Activated CD4-positive, CD25-positive, alpha-beta regulatory T cell treated with anti-CD3 and anti-CD28 coated beads, Interleukin-2, amount 50 U/mL, for 24 hours (primary cell): ENCODE measurements at regions not wholly inside any gene's neighbourhood (a gene's known extent, or its start where the extent isn't known, plus 50 kb on each side); places are given as distances from the start of the nearest gene placed in this dataset.
A peak's percentile ranks its signal among the peaks of the same experiment; 100 is the strongest.

Experiments
- ATAC-seq, 2 donors: fragments of 150-1000 bp; cut with Tn5 transposase; one replicate each; pipeline ENCODE4 v1.10.0; 2021; ENCODE audit warnings: mild to moderate bottlenecking in 1 of 2, moderate library complexity in 1 of 2

DNA sequence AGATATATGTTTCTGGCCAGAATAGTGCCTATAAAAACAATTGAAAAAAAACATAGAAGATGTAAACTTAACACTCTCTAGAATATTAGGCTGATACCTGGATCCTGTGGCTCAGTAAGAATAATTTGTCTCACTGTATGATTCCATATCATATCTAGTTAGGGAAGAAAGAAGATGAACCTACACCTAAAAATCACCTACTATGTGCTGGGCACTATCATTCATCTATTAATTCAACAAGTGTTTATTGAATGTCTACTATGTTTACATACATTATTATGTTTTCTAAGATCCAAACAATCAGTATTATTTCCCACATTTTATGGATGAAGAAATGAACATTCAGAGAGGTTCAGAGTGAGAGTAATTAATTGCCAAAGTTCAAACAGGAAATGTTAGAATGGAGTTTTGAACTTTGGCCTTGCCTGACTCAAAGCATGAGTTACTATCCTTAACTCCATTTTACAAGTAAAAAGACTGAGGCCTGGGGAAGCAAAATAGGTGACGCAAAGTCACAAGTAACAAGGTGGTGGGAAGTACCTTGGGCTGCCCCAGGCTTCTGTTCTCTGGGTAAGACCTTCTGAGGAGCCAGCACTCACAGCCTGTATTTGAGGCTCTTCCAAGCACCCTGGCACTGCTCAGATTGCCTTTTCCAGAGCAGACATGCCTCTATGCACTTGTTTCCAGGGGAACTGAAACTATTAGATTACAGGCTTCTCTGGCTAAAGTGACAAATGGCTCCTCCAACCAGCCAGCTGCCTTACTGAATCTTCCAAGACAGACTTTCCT is 111.1 kb upstream of the ACSL4 start:
- ATAC-seq: no peak

DNA sequence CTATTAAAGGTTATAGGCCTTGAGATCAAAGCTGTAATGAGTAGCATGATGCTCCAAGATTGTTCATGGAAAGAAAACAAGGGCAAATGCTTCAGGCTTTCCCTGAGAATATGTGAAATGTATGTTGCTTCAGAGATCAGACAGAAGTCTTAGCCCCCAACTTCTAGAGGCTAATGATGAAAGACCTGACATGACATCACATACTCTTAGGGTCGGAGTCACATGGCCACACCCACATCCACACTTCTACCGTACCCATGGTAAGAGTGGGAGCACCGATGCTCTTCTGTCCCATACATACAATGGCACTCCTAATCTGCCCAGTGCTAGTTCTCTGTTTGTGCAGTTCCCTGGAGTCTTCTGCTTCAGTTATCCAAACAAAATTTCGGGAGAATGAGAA is 111.9 kb upstream of the ACSL4 start:
- no peak for ATAC-seq

DNA sequence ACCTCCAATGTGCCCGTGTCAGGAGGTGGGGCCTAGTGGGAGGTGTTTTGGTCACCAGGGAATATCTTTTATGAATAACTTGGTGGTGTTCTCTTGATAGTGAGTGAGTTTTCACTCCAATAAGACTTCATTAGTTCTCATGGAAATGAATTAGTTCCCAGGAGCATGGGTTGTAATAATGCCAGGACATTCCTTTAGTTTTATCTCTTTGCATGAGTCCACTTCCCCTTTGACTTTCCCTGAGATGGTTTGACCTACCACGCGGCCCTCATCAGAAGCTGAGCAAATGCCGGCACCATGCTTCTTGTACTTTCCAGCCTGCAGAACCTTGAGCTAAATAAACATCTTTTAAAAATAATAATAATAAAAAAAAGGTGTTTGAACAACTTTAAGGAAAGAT is 112.9 kb upstream of the ACSL4 start:
- ATAC-seq: no peak

DNA sequence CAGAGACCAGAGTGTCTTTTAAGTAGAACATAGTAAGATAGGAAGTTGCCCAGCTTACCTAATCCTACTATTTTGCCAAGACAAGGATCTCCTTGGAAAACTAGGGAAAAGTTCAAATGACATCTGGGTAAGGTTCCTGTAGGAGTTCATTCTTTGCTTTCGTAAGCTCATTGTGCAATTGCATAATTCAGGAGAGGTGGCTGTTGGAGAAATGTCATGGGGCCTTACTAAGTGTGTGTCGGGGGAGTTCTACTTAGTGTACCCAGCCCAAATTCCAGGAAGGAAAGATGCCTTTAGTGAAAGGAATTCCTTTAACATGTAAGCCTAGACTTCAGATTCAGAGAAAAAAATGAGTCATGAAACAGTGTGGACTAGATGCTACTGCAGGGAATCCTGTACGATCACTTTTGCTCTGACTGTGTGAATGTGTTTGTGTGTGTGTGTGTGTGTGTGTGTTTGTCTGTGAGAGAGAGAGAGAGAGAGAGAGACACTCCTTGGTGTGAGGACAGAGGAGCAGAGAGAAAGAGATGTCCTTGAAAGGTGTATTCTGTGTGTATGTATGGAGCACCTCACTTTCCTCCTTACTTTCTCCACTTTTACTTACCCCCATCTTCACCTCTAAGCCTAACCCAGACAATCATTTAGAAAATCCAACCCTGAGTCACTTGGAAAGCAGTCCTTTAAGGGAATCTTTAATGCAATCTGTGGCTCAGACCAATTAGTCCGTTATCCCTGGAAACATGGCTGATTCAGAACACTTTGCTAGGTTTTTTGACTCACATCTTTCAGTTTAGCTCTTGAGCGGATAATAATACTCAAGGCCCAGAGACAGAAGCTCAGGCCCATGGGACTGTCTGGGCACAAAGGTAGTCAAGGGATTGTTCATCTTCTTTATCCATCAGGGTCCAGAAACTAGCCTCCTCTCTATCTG is 114.5 kb upstream of the ACSL4 start:
- peak in 1 of 2 donors; percentile 33 for ATAC-seq

DNA sequence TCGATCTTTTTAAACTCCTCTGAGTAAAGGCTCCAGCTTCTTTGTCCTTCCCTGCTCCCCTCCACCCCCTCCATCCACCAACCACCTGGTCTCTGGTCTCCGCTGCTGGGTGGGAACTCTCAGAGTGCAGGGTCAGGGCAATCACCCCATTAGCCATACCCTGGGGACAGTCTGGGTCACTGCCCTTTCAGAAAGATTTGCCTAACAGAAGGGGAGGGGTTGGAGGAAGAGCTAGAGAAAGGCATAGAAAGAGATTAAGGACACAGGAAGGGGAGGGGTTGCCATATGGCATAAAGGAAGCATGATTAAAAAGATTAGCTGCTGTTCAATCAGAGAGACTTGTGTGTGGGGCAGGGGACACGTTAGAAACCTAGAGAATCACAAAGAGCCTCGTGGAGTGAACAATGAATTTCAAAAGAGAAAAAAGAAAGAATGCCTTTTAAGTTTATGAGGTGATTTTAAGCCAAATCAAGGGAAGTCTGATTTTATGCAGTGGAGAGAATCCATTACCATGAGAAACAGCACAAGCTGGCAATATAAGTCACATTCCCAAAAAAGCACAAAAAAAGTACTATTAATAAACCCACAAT is 115.5 kb upstream of the ACSL4 start:
- no peak for ATAC-seq

DNA sequence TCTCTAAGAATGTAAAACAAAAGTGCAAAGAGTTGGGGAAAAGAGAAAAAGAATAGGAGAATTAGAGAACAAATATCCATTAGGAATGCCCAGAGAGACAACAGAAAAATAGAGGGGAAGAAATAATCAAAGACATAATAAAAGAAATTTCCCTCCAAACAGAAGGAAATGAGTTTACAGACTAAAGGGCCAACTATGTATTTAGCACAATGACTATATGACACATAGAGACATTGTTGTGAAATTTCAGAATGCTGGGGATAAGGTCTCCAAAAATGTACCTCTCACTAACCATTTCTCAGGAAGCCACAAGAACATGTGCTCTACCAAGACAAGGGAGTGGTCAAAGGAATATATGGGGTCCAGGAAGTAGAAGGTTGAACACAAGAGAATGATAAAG is 121.0 kb upstream of the ACSL4 start:
- no peak for ATAC-seq

DNA sequence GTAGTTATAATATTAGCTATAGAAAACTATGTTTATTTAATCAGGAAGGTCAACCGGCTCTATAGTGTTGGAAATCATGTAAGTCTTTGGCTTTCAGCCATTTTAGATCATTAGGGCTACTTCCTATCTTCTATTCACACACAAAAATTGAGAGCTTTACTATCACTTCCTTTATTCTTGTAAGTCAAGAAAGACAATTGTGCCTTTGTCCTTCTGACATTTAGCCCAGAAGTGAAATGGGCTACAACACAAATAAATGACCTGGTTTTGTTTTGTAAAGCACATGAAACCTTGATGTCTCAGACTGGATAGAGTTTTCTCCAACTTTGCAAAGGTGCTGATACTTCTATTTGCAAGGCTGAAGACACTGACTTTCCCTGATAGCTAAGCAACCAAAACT is 122.4 kb upstream of the ACSL4 start:
- ATAC-seq: no peak

DNA sequence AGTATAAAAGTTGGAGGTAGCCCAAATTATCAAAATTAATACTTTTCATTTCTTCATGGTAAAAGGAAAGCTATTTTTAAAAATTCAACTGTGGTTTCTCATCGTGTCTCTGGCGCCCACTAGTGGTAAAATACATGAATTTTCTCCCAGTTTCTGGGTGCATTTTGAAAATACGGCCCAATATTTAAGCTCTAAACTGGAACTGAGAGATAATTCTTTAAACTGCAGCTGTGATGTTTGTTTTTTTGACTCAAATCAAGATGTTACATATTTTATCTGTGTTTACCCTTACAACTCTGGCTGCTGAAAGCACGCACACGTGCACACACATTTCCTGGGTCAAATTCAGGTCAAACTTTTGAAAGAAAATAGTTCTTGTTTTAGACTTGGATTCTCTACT is 123.9 kb upstream of the ACSL4 start:
- ATAC-seq: no peak

DNA sequence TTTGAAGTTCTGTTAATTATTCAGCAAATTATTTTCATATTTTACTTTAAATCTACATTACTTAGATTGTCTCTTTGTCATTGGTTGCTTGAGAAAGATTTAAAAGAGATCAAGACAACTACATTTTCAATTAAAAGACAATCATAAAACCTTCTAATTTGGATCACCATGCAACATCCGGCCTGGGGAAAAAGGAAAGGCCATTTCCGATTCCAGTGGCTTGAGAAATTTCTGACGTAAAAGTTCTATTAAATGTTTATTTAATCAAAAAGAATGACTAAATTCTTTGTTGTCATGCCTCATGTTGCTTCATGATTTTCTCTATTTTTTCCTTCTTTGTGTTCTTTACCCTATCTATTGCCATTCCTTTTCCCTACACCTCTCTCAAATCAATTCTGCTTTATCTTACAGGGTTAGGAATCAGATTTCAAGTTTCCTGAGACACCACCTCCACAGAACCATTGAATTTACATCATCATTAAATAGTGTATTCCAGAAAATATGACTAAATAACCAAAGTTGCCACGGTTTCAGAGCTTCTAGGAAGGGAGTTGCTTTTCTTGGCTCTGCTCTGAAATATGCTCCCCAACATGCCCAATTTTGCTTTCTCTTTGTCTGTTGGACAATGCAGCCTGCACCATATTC is 124.6 kb upstream of the ACSL4 start:
- ATAC-seq: no peak

DNA sequence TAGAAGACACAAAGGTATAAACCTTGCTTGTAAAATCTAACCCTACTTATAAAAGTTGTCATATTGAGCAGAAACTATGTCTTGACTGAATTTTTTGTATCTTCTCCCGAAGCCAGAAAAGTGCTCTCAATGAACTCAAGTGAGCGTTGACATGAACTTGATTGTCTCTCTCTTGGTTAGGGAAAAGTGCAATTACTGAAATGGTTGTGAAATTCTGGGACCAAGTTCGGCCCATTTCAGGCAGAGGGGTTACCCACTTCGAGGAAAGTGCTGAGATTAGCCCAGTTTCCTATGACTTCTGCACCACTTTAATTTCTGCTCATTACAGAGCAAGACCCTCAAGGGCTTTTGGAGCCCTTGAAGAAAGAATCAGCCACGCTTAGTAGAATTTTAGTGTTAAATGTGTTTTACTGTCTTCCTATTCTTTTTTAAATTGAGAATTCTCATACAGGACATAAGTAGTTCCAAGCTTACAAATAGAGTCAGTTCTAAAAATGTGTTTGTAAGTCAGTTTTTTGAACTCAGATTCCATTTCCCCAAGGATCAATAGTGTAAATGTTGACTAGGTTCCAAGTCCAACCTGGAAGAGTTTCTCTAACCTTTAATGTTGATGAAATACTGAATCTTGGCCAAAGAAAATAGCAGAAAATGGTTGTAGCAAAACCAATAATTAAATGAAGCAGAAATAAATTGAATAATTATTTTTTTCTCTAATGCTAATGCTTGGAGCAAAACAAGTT is 125.7 kb upstream of the ACSL4 start:
- no peak for ATAC-seq

DNA sequence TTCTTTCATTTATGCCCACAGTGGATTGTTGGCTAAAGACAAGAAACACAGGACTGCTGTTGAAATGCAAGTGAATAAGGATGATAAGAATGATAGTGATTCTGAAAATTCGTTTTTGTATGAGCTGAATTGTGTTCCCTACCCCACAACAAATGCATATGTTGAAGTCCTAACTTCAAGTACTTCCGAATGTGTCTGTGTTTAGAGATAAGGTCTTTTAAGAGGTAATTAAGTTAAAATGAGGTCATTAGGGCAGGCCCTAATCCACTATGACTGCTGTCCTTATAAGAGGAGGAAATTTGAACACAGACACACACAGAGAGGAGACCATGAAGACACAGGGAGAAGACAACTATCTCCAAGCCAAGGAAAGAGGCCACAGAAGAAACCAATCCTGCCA is 126.6 kb upstream of the ACSL4 start:
- ATAC-seq: no peak

DNA sequence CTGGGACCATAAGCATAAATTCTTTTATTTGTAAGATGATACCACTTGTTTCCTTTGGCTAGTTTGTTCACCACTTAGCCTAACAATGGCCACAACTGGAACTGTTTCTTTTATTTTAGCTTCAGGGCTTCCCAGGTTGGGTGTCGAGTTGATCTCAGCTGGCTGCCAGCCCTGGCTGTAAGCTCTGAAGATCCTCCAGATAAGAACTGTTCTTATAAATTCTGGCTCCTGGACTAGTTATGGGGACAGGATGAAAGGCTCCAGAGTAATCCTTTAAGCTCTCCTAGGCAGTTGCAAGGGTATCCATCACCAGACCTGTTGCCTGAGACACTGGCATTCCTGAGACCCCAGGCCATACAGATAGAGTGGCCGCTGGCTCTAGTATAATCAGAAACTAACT is 129.4 kb upstream of the ACSL4 start:
- no peak for ATAC-seq

DNA sequence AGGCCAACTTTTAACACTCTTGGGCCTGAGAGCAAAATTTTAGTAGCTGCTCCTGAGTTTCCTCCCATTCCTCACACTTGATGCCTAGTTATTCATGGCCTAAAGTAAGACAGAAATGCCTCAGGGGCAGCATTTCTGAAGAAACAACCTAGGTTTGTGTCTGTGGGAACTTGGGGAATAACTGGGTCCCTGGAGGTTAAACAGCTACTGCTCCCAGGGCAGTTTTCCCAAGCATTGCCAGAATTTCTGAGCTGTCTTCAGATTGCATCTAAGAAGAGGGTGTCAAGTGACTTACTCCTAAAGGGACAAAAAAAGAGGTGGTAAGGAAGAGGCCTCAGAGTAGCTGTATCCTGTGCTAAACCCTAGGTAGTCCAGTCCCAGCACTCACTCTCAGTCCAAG is 130.8 kb upstream of the ACSL4 start:
- ATAC-seq: no peak

DNA sequence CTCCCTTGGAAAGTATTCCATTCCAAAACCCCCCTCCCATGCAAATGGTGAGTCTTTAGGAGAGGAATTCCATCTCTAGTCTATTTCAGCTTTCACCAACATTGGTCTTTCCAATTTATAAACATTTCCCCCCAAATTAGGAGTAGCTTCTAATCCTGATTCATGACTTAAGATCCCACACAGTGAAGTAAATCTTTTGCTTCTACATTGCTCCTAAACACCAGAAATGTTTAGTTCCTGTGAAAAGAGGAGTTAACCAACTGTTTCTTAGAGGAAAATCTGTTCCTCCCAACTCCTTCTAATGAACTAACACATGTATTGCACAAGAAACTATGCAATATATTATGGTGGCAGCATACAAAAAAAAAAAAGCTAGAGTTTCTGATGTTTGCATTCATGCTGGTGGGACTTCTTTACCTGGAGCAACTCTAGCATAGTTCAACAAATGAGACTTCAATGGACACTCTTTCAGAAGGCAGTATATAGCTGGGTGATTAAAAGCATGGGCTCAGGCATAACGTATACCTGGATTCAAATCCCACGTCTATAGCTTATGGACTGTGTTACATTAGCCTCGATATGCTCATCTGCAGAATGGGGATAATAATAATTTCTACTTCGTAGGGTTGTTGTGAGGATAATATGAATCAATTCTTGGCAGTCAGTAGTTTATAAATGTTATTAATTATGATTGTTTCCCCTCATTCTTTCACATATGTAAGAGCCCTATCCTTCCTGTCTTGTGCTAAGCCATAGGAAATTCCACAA is 131.6 kb upstream of the TMEM164 start:
- no peak for ATAC-seq

DNA sequence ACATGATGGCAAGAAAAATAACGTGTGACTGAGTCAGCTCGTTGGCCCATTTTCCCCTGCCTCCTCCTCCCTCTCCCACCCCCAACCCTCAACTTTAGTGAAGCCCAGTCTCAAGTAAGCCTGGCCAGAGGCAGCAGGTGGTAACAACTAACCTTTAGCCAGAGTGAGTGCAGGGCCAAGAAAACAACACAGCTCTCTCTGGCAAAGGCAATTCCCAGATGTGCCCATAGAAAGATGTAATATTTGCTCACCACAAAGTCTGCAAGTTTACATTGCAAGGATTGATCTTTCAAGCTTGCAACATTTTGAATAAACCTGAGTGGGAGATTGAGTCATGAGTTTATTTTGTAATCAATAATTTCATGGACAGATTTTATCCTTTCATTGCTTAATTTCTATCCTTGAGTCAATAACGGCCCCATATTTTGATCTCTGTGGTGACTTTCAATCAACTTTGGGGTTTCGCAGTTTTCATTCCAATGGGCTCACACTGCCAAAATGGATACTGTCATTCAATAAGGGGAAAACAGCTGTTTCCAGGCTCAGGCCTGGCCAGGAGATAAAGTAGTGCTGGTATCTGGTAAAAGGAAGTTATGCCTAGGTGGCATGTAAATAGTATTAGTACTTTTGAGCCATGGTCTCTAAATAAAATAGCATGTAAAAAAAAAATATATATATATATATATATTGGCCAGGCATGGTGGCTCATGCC is 130.7 kb upstream of the TMEM164 start:
- no peak for ATAC-seq

DNA sequence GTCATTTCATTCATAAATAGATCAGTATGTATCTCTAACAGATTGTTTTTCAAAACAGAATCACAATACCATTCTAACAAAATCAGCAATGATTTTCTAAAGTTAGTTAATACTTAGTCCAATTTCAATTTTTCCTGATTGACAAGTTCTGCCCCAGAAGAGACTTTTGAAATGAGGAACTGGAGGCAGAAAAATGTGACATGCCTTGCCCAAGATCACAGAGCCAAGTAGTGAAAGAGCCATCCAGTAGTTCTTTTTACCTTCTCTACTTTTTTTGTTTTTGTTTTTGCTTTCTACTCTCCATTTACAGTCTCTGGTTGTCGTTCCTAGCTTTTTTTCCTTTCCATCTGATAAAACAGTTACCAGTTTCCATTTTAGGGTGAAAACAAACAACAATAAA is 129.3 kb upstream of the TMEM164 start:
- ATAC-seq: no peak

DNA sequence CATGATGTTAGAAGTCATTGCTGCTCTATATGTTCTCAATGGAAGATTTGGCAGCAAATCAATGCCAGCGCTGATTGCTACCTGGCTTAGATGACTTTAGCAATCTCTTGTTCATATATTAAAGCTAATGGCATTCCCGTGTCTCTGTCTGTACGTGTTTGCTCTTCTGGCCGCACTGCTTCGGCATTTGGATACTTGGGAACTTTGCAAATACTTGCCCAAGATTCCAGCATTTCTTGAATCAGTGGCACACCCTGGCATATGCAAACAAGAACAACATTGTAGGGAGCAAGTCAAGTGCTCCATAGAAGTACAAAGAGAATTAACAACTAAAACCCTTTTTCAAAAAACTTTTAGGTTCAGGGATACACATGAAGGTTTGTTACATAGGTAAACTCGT is 128.9 kb upstream of the TMEM164 start:
- no peak for ATAC-seq

DNA sequence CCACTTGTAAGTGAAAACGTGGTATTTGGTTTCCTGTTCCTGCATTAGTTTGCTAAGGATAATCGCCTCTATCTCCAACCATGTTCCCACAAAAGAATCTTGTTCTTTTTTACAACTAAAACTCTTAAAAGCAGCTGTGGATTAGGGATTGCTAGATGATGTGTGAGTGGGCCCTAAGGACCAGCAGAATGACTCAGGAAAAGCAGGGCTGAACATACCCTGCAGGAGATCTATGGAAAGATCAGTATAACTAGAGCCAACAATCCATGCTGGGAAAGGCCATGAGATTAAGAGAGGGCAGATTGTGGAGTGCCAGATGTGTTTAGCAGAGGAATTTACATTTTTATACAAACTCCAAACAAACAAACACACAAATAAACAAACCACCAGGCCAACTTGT is 128.4 kb upstream of the TMEM164 start:
- ATAC-seq: no peak

DNA sequence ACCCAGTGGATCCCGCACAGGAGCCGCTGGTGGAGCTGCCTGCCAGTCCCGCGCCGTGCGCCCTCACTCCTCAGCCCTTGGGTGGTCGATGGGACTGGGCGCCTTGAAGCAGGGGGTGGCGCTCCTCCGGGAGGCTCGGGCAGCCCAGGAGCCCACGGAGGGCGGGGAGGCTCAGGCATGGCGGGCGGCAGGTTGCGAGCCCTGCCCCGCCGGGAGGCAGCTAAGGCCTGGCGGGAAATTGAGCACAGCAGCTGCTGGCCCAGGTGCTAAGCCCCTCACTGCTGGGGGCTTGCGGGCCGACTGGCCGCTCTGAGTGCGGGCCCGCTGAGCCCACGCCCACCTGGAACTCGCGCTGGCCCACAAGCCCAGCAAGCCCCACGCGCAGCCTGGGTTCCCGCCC is 127.1 kb upstream of the TMEM164 start:
- ATAC-seq: no peak

DNA sequence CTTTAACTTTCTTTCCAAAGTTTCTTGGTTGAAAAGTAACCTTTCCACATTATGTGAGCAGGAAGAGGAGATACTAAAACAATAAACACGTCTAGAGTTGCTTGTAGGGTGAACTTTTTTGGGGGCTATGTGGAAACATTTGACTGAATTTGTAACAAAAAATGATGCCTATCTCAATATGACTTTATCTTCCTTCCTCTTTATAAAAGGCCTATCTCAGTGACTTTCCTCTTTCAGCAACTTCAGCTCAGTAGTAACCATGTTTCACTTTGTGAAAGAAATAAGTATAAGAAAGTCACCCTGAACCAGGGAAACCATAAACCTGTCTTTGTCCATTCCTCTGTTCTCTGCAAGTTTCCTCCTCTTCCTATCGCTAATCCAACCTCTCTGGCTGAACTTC is 124.7 kb upstream of the TMEM164 start:
- no peak for ATAC-seq

DNA sequence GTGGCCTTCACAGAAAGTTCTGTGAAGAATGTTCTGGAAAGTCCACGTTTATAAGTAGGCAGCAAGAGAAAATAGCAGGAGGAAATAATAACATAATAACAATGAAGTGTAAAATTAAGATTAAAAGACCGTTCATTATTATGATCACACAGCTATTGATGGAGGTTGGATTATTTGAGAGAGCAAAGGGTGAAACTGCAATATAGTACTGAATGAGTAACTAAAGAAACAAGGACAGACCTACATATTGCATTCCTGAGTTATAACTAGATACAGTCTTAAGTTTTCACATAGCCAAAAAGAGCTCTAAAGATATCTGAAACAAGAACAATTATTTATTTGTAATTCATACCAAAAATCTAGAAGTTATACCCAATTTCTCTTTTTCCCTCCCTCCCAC is 122.9 kb upstream of the TMEM164 start:
- no peak for ATAC-seq
